Prostate gland (tissue), 2 donors: ENCODE measurements at regions not wholly inside any gene's neighbourhood (a gene's known extent, or its start where the extent isn't known, plus 50 kb on each side); places are given as distances from the start of the nearest gene placed in this dataset.

ENCODE experiments used
- POLR2A ChIP-seq: fragments of 450-650 bp; IDR thresholded peaks from one replicate; pipeline ENCODE4 v1.6.1; 2016; ENCODE audit warnings: antibody characterized with exemption, mild to moderate bottlenecking
- POLR2AphosphoS5 ChIP-seq: sonication (generic); formaldehyde crosslinking; IDR thresholded peaks from one replicate; pipeline ENCODE4 v1.6.1; 2017; ENCODE audit warnings: antibody characterized with exemption
- TF ChIP-seq, protein P1 (sequence below), 4 experiments: fragments of 200-600 bp in 2 of 4; fragments of 450-650 bp in 2 of 4; sonication (generic) in 2 of 4; IDR thresholded peaks; 1 replicate in 3 of 4; 2 replicates in 1 of 4; pipeline ENCODE4 v1.5.1; 2016 to 2019; ENCODE audit warnings: antibody characterized with exemption in 4 of 4, mild to moderate bottlenecking in 2 of 4, moderate library complexity in 2 of 4

DNA sequence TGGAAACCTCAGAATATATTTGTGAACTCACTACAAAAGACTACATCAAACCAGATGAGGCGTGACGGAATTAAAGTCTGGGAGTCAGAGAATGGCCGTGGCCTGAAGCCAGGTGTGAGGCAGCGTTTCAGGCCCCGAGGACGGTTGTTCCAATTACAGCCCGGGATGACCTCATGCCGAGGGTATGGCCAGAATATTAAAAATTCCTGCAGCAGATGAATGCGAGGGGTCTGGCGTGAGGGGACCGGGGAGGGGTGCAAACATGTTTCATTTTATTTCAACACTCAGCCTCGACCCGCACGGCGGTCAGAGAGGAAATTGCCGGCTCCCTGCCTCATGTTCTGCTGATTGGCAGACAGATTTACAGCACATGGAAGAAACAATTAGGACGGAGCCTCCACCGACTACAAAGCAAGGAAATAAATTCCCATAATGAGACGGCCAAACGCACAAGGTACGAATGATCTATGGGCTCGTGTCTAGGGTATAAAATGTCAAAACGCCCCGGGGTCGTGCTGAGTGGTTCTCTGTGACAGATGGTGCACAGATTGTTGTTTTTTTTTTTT, 289.7 kb downstream of the SHOX start:
- TF ChIP-seq, protein P1, sequence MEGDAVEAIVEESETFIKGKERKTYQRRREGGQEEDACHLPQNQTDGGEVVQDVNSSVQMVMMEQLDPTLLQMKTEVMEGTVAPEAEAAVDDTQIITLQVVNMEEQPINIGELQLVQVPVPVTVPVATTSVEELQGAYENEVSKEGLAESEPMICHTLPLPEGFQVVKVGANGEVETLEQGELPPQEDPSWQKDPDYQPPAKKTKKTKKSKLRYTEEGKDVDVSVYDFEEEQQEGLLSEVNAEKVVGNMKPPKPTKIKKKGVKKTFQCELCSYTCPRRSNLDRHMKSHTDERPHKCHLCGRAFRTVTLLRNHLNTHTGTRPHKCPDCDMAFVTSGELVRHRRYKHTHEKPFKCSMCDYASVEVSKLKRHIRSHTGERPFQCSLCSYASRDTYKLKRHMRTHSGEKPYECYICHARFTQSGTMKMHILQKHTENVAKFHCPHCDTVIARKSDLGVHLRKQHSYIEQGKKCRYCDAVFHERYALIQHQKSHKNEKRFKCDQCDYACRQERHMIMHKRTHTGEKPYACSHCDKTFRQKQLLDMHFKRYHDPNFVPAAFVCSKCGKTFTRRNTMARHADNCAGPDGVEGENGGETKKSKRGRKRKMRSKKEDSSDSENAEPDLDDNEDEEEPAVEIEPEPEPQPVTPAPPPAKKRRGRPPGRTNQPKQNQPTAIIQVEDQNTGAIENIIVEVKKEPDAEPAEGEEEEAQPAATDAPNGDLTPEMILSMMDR (IDR thresholded peaks at IDR 0.05), result no peak
- TF ChIP-seq POLR2A, result no peak
- no peak for TF ChIP-seq POLR2AphosphoS5
